ENCODE measurements at regions not wholly inside any gene's neighbourhood (a gene's known extent, or its start where the extent isn't known, plus 50 kb on each side); places are given as distances from the start of the nearest gene placed in this dataset.

- WGBS (ENCODE audit: insufficient coverage) = no CpG with 5 or more reads among the region's 1 CpG
- H3K9me3 ChIP-seq (ENCODE audit: control extremely low read depth in 1 of 3, control insufficient read depth in 2 of 3, insufficient read depth in 1 of 3, low read length in 2 of 3) = peaks cover 0 to 9% (median 0%) of the 10 kb centered on the region in 3 donors
Observed at GRCh38 chr3:163523375-163523774, 1554.9 kb downstream of the SI start.

GRCh38 chr3:163521261-163521660 lies 1557.0 kb downstream of the SI start:
- H3K27me3 ChIP-seq (replicated peaks in 1 of 4; ENCODE audit: control extremely low read depth in 1 of 4, control insufficient read depth in 3 of 4, insufficient read depth in 4 of 4, low read length in 3 of 4) = no peaks in the 10 kb centered on the region
- ChIA-PET CTCF (no interaction called here), POLR2A (no interaction called here)
- no CpG with 5 or more reads among the region's 1 CpG for WGBS (ENCODE audit: insufficient coverage)
- H3K27ac ChIP-seq (ENCODE audit: low read length in 2 of 2) = no peak overlapping the region
- no peaks in the 10 kb centered on the region for H3K4me1 ChIP-seq (ENCODE audit: control insufficient read depth in 2 of 2, insufficient read depth in 2 of 2, low read length in 2 of 2)
- Mint-ChIP-seq H3K9me3 (ENCODE audit: insufficient read depth) (no peaks in the 10 kb centered on the region), H3K4me1 (no peaks in the 10 kb centered on the region), H3K4me3 (no peak overlapping the region), H3K27me3 (no peaks in the 10 kb centered on the region), H3K27ac (no peak overlapping the region)
- intact Hi-C loops (cut with micrococcal nuclease) = no loop called here
- no peaks in the 10 kb centered on the region for H3K79me2 ChIP-seq (ENCODE audit: control insufficient read depth, insufficient read depth, low read length)
- H3K4me2 ChIP-seq (replicated peaks; ENCODE audit: low read depth, low read length, poor library complexity, severe bottlenecking) = no peak overlapping the region
- TF ChIP-seq EZH2 (IDR thresholded peaks at IDR 0.05; ENCODE audit: borderline replicate concordance, insufficient read depth, low read depth, low read length, poor library complexity, severe bottlenecking) = no peak
- no peak for TF ChIP-seq CTCF (IDR thresholded peaks at IDR 0.05)
- H3K9ac ChIP-seq (ENCODE audit: low read length) = no peak overlapping the region
- H3K4me3 ChIP-seq (ENCODE audit: control extremely low read depth in 1 of 5, extremely low read depth in 1 of 5, insufficient read depth in 1 of 5, low read depth in 2 of 5, low read length in 4 of 5) = no peak overlapping the region
- H4K20me1 ChIP-seq (ENCODE audit: control insufficient read depth, insufficient read depth, low read length, poor library complexity, severe bottlenecking) = no peaks in the 10 kb centered on the region
- H2AFZ ChIP-seq (ENCODE audit: insufficient read depth, low read depth, low read length, poor library complexity, severe bottlenecking) = no peak overlapping the region
- peaks cover 0 to 9% (median 0%) of the 10 kb centered on the region in 3 donors for H3K9me3 ChIP-seq (ENCODE audit: control extremely low read depth in 1 of 3, control insufficient read depth in 2 of 3, insufficient read depth in 1 of 3, low read length in 2 of 3)
- ATAC-seq (ENCODE audit: low read depth) (no peak), DNase-seq (no peak)
- H3K36me3 ChIP-seq (replicated peaks in 1 of 2; ENCODE audit: control extremely low read depth in 1 of 2, control insufficient read depth in 1 of 2, extremely low read depth in 1 of 2, insufficient read depth in 2 of 2, low read length in 1 of 2) = no peaks in the 10 kb centered on the region

More at GRCh38 chr3:163523375-163523774, 1554.9 kb downstream of the SI start:
- Mint-ChIP-seq H3K27me3 (no peaks in the 10 kb centered on the region), H3K4me3 (no peak overlapping the region), H3K9me3 (ENCODE audit: insufficient read depth) (no peaks in the 10 kb centered on the region), H3K4me1 (no peaks in the 10 kb centered on the region), H3K27ac (no peak overlapping the region)
- intact Hi-C loops (cut with micrococcal nuclease) = no loop called here
- CTCF ChIA-PET = no interaction called here
- Histone ChIP-seq H3K27ac (ENCODE audit: low read length in 2 of 2) (no peak overlapping the region), H3K27me3 (replicated peaks in 1 of 4; ENCODE audit: control extremely low read depth in 1 of 4, control insufficient read depth in 3 of 4, insufficient read depth in 4 of 4, low read length in 3 of 4) (no peaks in the 10 kb centered on the region), H4K20me1 (ENCODE audit: control insufficient read depth, insufficient read depth, low read length, poor library complexity, severe bottlenecking) (no peaks in the 10 kb centered on the region), H3K4me1 (ENCODE audit: control insufficient read depth in 2 of 2, insufficient read depth in 2 of 2, low read length in 2 of 2) (no peaks in the 10 kb centered on the region), H3K36me3 (replicated peaks in 1 of 2; ENCODE audit: control extremely low read depth in 1 of 2, control insufficient read depth in 1 of 2, extremely low read depth in 1 of 2, insufficient read depth in 2 of 2, low read length in 1 of 2) (no peaks in the 10 kb centered on the region), H3K4me3 (ENCODE audit: control extremely low read depth in 1 of 5, extremely low read depth in 1 of 5, insufficient read depth in 1 of 5, low read depth in 2 of 5, low read length in 4 of 5) (no peak overlapping the region), H3K4me2 (replicated peaks; ENCODE audit: low read depth, low read length, poor library complexity, severe bottlenecking) (no peak overlapping the region), H3K9ac (ENCODE audit: low read length) (no peak overlapping the region), H3K79me2 (ENCODE audit: control insufficient read depth, insufficient read depth, low read length) (no peaks in the 10 kb centered on the region), H2AFZ (ENCODE audit: insufficient read depth, low read depth, low read length, poor library complexity, severe bottlenecking) (no peak overlapping the region)
- ATAC-seq (ENCODE audit: low read depth) (no peak), DNase-seq (no peak)
- TF ChIP-seq EZH2 (IDR thresholded peaks at IDR 0.05; ENCODE audit: borderline replicate concordance, insufficient read depth, low read depth, low read length, poor library complexity, severe bottlenecking) (no peak), CTCF (IDR thresholded peaks at IDR 0.05) (no peak)
- POLR2A ChIA-PET = no interaction called here

Measured in B cell (primary cell).